ENCODE measurements at regions not wholly inside any gene's neighbourhood (a gene's known extent, or its start where the extent isn't known, plus 50 kb on each side); places are given as distances from the start of the nearest gene placed in this dataset.

DNA sequence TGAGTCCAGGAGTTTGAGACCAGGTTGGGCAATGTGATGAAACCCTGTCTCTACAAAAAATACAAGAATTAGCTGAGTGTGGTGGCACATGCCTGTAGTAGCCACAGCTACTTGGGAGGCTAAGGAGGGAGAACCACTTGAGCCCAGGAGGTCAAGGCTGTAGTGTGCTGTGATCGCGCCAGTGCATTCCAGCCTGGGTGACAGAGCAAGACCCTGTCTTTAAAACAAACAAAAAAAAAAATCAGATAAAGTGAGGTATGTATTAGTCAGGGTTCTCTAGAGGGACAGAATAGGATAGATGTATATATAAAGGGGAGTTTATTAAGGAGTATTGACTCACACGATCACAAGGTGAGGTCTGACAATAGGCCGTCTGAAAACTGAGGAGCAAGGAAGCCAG lies 101.5 kb upstream of the GPR26 start:
- TF ChIP-seq, protein P1, sequence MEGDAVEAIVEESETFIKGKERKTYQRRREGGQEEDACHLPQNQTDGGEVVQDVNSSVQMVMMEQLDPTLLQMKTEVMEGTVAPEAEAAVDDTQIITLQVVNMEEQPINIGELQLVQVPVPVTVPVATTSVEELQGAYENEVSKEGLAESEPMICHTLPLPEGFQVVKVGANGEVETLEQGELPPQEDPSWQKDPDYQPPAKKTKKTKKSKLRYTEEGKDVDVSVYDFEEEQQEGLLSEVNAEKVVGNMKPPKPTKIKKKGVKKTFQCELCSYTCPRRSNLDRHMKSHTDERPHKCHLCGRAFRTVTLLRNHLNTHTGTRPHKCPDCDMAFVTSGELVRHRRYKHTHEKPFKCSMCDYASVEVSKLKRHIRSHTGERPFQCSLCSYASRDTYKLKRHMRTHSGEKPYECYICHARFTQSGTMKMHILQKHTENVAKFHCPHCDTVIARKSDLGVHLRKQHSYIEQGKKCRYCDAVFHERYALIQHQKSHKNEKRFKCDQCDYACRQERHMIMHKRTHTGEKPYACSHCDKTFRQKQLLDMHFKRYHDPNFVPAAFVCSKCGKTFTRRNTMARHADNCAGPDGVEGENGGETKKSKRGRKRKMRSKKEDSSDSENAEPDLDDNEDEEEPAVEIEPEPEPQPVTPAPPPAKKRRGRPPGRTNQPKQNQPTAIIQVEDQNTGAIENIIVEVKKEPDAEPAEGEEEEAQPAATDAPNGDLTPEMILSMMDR (IDR thresholded peaks at IDR 0.05; ENCODE audit: unreplicated experiment): no peak
- no peak for DNase-seq (ENCODE audit: low spot score, unreplicated experiment)
- no peaks in the 10 kb centered on the region for H3K36me3 Mint-ChIP-seq (ENCODE audit: insufficient read depth)
- no peaks in the 10 kb centered on the region for H3K4me1 Mint-ChIP-seq (ENCODE audit: low read depth)
- H3K27ac Mint-ChIP-seq: no peak overlapping the region
- H3K27me3 Mint-ChIP-seq: peaks cover 32% of the 10 kb centered on the region
- no peaks in the 10 kb centered on the region for H3K9me3 Mint-ChIP-seq (ENCODE audit: low read depth)
- no peak overlapping the region for H3K4me3 Mint-ChIP-seq (ENCODE audit: low read depth)

DNA sequence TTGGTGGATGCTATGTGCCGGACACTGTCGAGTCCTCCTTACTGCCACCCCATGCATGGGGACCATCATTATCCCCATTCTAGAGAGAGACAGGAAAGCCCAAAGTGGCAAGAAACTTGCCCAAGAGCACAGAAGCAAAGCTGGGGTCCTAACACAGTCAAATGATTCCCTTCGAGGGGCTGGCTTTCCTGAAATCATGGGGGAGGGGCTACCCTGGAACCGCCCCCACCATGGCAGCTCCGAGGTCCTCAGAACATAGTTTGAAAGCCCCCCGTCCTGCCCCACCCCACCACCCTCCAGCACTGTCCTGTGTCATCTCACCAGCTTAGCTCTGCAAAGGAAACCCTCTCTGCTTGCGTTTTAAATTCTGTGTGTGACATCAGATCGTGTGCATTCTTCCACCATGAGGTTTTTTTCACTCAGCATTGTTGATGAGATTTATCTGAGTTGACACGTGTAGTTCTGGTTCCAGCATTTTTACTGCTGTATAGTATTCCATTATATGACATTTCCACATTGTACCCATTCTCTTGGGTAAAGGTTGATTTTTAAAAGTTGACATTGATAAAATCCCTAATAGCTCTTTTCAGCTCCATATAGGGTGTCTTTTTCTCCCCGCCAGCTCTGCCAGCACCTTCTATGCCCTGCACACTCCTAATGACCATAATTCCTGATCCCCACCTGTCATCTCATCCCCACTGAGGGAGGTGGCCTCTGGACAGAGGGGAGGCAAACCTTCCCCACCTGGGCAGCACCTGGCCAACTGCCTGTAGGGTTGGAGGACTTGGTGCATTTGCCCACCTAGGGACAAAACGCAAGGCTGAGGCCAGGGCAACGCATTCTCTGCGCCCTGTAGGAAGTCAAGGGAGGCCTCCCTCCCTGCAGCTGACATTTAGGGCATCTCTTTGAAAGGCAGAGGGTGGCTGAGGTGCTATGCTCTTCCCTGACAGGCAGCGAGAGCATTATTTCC lies 100.2 kb upstream of the GPR26 start:
- H3K9me3 Mint-ChIP-seq (ENCODE audit: low read depth): no peaks in the 10 kb centered on the region
- H3K4me1 Mint-ChIP-seq (ENCODE audit: low read depth): no peaks in the 10 kb centered on the region
- TF ChIP-seq, protein P1 (IDR thresholded peaks at IDR 0.05; ENCODE audit: unreplicated experiment): no peak
- H3K36me3 Mint-ChIP-seq (ENCODE audit: insufficient read depth): no peaks in the 10 kb centered on the region
- H3K4me3 Mint-ChIP-seq (ENCODE audit: low read depth): no peak overlapping the region
- peaks cover 28% of the 10 kb centered on the region for H3K27me3 Mint-ChIP-seq
- no peak overlapping the region for H3K27ac Mint-ChIP-seq
- DNase-seq (ENCODE audit: low spot score, unreplicated experiment): no peak

DNA sequence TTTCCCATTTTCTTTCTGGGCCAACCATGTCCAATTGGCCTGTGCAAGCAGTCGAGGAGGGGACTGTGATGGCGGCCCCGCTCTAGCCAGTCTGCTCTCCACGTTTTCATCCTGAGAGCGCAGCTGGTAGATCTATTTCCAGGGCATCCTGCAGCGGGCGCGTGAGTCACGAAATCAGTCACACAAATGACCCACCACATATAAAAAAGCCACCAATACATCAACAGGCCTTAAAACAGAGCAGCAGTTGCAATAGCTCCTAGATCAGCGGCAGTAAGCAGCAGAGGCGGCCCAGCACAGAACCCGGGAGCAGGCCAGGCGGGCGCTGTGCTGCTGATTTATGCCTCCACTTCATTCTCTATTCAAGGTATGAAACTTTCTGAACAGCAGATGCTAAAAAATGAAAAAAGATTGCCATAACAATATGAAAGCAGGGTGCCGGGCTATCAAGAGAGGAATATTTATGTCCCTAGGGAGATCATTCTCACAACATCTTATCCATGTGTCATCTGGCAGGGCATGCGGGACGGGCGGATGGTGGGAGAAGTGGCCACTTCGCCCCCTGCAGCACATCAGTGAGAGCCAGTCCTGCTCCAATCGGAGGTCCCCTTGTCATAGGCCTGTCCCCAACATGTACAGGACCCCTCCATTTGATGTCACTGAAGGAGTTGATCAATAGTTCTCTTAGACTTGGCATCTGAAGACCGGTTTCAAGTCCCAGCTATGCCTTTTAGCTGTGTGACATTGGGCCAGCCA lies 98.0 kb upstream of the GPR26 start:
- no peak for DNase-seq (ENCODE audit: low spot score, unreplicated experiment)

DNA sequence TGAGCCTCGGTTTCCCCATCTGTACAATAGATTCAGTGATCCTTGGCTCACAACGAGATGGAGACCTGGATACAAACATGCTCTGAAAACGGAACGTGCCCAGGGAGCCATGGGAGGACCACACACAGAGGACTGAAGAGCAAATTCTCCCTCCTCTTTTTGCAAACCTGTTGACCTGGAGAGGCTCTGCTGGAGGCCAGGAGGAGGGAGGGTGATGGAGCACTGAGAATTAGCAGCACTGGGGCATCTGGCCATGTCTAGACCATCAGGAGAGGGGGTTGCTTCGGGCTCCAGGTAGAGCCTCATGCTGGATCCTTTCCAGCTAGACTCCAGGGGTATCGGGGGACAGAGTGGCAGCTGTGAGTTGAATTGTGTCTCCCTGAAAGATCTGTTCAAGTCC lies 97.4 kb upstream of the GPR26 start:
- Mint-ChIP-seq H3K9me3 (ENCODE audit: low read depth) (no peaks in the 10 kb centered on the region), H3K4me1 (ENCODE audit: low read depth) (no peaks in the 10 kb centered on the region), H3K27ac (no peak overlapping the region), H3K27me3 (peaks cover 36% of the 10 kb centered on the region), H3K36me3 (ENCODE audit: insufficient read depth) (no peaks in the 10 kb centered on the region), H3K4me3 (ENCODE audit: low read depth) (no peak overlapping the region)
- TF ChIP-seq, protein P1 (IDR thresholded peaks at IDR 0.05; ENCODE audit: unreplicated experiment): no peak
- DNase-seq (ENCODE audit: low spot score, unreplicated experiment): no peak

More for the DNA sequence above, 98.0 kb upstream of the GPR26 start:
- H3K4me3 Mint-ChIP-seq (ENCODE audit: low read depth): no peak overlapping the region
- no peaks in the 10 kb centered on the region for H3K9me3 Mint-ChIP-seq (ENCODE audit: low read depth)
- peaks cover 32% of the 10 kb centered on the region for H3K27me3 Mint-ChIP-seq
- TF ChIP-seq, protein P1 (IDR thresholded peaks at IDR 0.05; ENCODE audit: unreplicated experiment): no peak
- H3K36me3 Mint-ChIP-seq (ENCODE audit: insufficient read depth): no peaks in the 10 kb centered on the region
- H3K4me1 Mint-ChIP-seq (ENCODE audit: low read depth): no peaks in the 10 kb centered on the region
- H3K27ac Mint-ChIP-seq: no peak overlapping the region

DNA sequence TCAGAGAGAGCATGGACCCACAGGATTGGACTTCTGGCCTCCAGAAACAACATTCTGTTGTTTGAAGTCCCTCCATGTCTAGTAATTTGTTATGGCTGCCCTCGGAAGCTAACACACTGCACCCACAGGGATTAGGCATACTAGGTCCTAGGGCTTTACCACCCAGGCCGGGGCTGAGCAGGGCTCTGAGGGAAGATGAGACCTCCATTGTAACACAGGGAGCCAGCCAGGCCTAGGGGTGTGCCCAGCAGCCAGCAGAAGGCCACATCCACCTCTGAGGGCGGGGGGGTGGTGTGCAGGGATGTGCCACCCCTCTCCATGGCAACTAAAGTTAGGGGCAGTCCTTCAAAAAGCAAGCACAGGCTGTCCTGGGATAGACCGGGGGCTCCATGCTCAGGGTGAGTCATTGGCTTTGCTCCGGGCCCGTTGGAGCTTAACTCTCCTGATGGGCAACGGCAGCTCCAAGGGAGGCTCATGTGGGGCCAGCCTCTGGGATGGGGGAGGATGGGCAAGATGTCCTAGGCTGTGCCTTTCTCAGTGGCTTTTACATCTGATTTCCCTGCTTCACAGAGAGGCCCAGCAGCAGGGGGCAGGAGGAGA lies 96.6 kb upstream of the GPR26 start:
- Mint-ChIP-seq H3K36me3 (ENCODE audit: insufficient read depth) (no peaks in the 10 kb centered on the region), H3K4me3 (ENCODE audit: low read depth) (no peak overlapping the region), H3K9me3 (ENCODE audit: low read depth) (no peaks in the 10 kb centered on the region), H3K27me3 (peaks cover 42% of the 10 kb centered on the region), H3K27ac (no peak overlapping the region), H3K4me1 (ENCODE audit: low read depth) (no peaks in the 10 kb centered on the region)
- TF ChIP-seq, protein P1 (IDR thresholded peaks at IDR 0.05; ENCODE audit: unreplicated experiment): no peak
- no peak for DNase-seq (ENCODE audit: low spot score, unreplicated experiment)

All from progenitor cell of endocrine pancreas (in vitro differentiated cells).